OCI-LY3 (cell line): ENCODE measurements at regions not wholly inside any gene's neighbourhood (a gene's known extent, or its start where the extent isn't known, plus 50 kb on each side); places are given as distances from the start of the nearest gene placed in this dataset.

ENCODE experiments used
- H2AFZ ChIP-seq: fragments of 200-600, 300-600 bp; shearing (Covaris generic); 2 replicates; pipeline ENCODE4 v1.6.0; 2014; ENCODE audit warnings: antibody characterized with exemption, low read depth, low read length
- H3K27ac ChIP-seq: fragments of 200-600, 300-600 bp; sonication (generic); 2 replicates; pipeline ENCODE4 v1.5.1; 2014; ENCODE audit warnings: mild to moderate bottlenecking, low read length, moderate library complexity, mixed read lengths
- H3K27me3 ChIP-seq: fragments of 200-600, 300-600 bp; sonication (generic); 2 replicates; pipeline ENCODE4 v1.6.1; 2014; ENCODE audit warnings: low read depth, low read length, mixed read lengths
- H3K36me3 ChIP-seq: fragments of 200-600, 300-600 bp; sonication (generic); replicated peaks from 2 replicates; pipeline ENCODE3; 2014; ENCODE audit warnings: low read depth, low read length, mixed read lengths
- H3K4me1 ChIP-seq: fragments of 300-600, 200-600 bp; sonication (generic); 2 replicates; pipeline ENCODE4 v1.6.1; 2014; ENCODE audit warnings: low read length, mixed read lengths
- H3K4me2 ChIP-seq: fragments of 200-600, 300-600 bp; sonication (generic); 2 replicates; pipeline ENCODE4 v1.6.1; 2014; ENCODE audit warnings: low read length, mixed read lengths
- H3K4me3 ChIP-seq: fragments of 300-600, 200-600 bp; sonication (generic); 2 replicates; pipeline ENCODE4 v1.5.1; 2014; ENCODE audit warnings: antibody characterized with exemption, mild to moderate bottlenecking, low read length, moderate library complexity
- H3K79me2 ChIP-seq: fragments of 300-600, 200-600 bp; shearing (Covaris generic); 2 replicates; pipeline ENCODE4 v1.6.1; 2014; ENCODE audit warnings: mild to moderate bottlenecking, low read length, mixed read lengths
- H3K9ac ChIP-seq: fragments of 300-600, 200-600 bp; shearing (Covaris generic); 2 replicates; pipeline ENCODE4 v1.6.0; 2014; ENCODE audit warnings: mild to moderate bottlenecking, low read length, moderate library complexity
- H3K9me3 ChIP-seq: fragments of 200-600, 300-600 bp; shearing (Covaris generic); 2 replicates; pipeline ENCODE4 v1.6.1; 2014; ENCODE audit warnings: low read length, mixed read lengths; ENCODE audit not compliant: insufficient read depth
- H4K20me1 ChIP-seq: fragments of 200-600, 300-600 bp; sonication (generic); 2 replicates; pipeline ENCODE4 v1.6.1; 2016; ENCODE audit warnings: low read length, mixed read lengths; ENCODE audit not compliant: insufficient read depth
- EZH2phosphoT487 ChIP-seq: fragments of 200-600 bp; shearing (Covaris generic); IDR thresholded peaks from 2 replicates; pipeline ENCODE4 v1.6.1; 2018; ENCODE audit warnings: antibody characterized with exemption, mixed run types, low read depth
- TF ChIP-seq, protein P1 (sequence below): fragments of 200-600, 300-600 bp; sonication (generic); IDR thresholded peaks from 2 replicates; pipeline ENCODE4 v1.5.1; 2014; ENCODE audit warnings: antibody characterized with exemption, low read length, low read depth

DNA sequence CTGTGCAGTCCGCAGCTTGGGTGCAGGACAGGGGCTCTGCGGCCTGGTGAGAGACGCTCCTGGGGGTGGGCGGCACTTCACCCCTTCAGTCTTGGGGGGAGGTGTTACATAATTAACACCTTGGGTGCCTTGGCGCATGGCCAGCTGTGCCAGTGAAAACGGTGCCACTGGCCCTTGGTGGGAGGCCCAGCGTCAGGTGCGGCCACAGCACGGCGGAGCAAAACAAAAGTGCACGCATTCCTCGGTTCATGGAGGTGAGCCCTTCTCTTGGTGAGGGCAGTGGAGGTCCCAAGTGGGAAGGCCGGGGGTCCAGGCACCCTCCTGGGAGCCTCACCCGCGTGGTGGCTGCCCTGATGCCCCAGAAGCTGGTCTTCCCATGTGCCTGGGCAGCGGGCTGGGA is 89.8 kb downstream of the ENGASE start:
- no peak for TF ChIP-seq EZH2phosphoT487
- TF ChIP-seq, protein P1, sequence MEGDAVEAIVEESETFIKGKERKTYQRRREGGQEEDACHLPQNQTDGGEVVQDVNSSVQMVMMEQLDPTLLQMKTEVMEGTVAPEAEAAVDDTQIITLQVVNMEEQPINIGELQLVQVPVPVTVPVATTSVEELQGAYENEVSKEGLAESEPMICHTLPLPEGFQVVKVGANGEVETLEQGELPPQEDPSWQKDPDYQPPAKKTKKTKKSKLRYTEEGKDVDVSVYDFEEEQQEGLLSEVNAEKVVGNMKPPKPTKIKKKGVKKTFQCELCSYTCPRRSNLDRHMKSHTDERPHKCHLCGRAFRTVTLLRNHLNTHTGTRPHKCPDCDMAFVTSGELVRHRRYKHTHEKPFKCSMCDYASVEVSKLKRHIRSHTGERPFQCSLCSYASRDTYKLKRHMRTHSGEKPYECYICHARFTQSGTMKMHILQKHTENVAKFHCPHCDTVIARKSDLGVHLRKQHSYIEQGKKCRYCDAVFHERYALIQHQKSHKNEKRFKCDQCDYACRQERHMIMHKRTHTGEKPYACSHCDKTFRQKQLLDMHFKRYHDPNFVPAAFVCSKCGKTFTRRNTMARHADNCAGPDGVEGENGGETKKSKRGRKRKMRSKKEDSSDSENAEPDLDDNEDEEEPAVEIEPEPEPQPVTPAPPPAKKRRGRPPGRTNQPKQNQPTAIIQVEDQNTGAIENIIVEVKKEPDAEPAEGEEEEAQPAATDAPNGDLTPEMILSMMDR = no peak
- Histone ChIP-seq H3K36me3 (no peaks in the 10 kb centered on the region), H3K27me3 (peaks cover 3% of the 10 kb centered on the region), H4K20me1 (no peaks in the 10 kb centered on the region), H3K4me2 (no peak overlapping the region), H2AFZ (no peak overlapping the region), H3K4me3 (no peak overlapping the region), H3K27ac (no peak overlapping the region), H3K9ac (no peak overlapping the region), H3K9me3 (no peaks in the 10 kb centered on the region), H3K4me1 (no peaks in the 10 kb centered on the region), H3K79me2 (no peaks in the 10 kb centered on the region)

DNA sequence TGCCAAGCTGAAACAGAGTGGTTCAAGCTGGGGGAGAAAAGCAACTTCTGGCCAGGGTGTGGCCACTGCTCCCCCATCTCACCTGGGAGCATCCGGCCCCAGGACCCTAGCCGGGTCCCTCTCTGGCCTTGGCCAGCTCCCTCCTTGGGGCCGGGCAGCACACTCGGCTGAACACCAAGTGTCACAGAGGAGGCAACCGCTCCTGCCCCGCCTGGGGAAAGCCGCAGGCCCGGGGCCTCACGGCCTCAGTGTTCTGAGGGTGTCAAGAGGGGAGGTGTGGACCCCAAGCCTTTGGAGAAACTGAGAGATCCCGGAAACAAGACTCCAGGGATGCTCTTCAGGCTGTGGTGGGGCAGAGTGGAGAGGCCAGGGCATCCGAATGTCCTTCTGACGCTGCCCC is 88.4 kb downstream of the ENGASE start:
- Histone ChIP-seq H3K9me3 (no peaks in the 10 kb centered on the region), H3K36me3 (no peaks in the 10 kb centered on the region), H3K4me3 (no peak overlapping the region), H3K4me2 (no peak overlapping the region), H3K79me2 (no peaks in the 10 kb centered on the region), H2AFZ (no peak overlapping the region), H3K27me3 (peaks cover 7% of the 10 kb centered on the region), H3K4me1 (no peaks in the 10 kb centered on the region), H4K20me1 (no peaks in the 10 kb centered on the region), H3K9ac (no peak overlapping the region), H3K27ac (no peak overlapping the region)
- no peak for TF ChIP-seq EZH2phosphoT487
- TF ChIP-seq, protein P1 = no peak

DNA sequence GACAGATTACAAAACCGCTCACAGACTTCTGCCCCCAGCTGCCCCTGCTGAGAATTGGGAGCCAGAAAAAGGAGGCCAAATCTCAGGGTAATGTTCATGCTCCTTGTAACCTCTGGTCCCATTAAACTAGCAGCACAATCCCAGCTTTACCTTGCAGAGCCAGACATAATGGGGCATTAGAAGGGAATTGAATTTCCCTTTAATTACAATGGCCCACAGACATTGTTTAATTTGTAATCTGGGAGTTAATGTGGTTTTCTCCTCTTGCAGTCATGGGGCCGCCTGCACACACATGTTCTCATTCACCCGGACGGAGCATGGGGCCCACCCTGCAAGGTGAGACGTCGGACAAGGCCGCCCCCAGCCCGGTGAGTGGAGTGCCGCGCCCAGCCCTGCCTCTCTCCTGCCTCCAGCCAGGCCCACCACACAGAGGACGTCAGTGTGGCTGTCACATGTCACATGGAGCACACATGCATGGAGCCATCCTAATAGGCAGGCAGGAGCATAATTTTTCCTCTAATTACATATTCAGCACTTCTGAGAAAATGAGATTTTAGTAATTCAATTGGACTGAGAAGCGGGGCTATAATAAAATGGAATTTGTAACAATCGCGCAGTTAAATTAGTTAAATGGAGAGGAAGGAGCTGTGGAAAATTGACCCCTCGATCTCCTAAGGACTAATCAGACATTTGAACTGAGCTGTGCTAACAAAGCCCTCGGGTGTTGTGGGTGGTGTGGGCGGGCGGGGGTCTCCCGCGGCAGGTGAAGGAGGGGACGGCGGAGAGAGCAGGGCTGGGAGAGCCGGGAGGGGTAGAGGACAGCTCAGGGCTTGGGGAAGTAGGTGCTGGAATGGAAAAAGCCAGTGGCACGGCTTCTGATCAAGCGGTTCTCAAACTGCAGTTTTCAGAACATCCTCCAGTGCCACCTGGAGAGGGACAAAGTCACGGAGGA is 87.7 kb downstream of the ENGASE start:
- H3K4me1 ChIP-seq = no peaks in the 10 kb centered on the region
- H3K9me3 ChIP-seq = no peaks in the 10 kb centered on the region
- no peak overlapping the region for H3K9ac ChIP-seq
- TF ChIP-seq, protein P1 = no peak
- no peak for TF ChIP-seq EZH2phosphoT487
- H4K20me1 ChIP-seq = no peaks in the 10 kb centered on the region
- no peak overlapping the region for H3K4me3 ChIP-seq
- no peaks in the 10 kb centered on the region for H3K36me3 ChIP-seq
- H2AFZ ChIP-seq = no peak overlapping the region
- no peak overlapping the region for H3K27ac ChIP-seq
- H3K79me2 ChIP-seq = no peaks in the 10 kb centered on the region
- peaks cover 7% of the 10 kb centered on the region for H3K27me3 ChIP-seq
- no peak overlapping the region for H3K4me2 ChIP-seq

DNA sequence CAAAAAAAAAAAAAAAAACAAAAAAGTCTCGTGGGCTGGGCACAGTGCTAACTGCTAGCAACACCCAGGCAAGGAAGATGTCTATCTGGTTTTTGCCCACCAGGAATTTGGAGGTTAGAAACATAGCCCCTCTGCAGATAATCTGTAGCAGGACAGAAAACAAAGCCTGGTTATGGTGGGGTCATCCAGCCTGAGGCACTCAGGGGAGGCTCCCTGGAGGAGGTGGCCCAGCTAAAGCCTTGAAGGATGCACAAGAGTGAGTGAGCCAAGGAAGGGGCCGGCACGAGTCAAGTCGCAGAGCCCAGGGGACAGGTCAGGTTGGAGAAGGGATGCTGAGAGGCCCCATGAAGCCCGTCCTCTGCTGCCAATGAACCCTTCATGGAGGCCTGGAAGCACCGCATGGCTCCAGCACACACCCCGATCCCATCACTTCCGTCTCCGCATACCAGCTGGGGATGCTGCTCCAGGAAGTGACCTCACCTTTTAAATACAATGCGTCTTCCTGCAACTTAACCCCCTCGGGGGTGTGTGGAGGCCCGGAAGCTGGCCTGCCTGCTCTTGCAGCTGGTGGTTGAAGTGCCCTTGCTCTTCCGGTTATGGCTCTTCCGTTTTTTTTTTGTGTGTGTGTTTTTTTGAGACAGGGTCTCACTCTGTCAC is 86.5 kb downstream of the ENGASE start:
- Histone ChIP-seq H2AFZ (no peak overlapping the region), H3K27ac (no peak overlapping the region), H3K36me3 (no peaks in the 10 kb centered on the region), H3K9me3 (no peaks in the 10 kb centered on the region), H3K4me3 (no peak overlapping the region), H3K9ac (no peak overlapping the region), H4K20me1 (no peaks in the 10 kb centered on the region), H3K27me3 (peaks cover 4% of the 10 kb centered on the region; the same call in 1 of the 2 replicates), H3K4me2 (no peak overlapping the region), H3K4me1 (no peaks in the 10 kb centered on the region), H3K79me2 (no peaks in the 10 kb centered on the region)
- TF ChIP-seq, protein P1 = no peak
- no peak for TF ChIP-seq EZH2phosphoT487
